ENCODE measurements at regions not wholly inside any gene's neighbourhood (a gene's known extent, or its start where the extent isn't known, plus 50 kb on each side); places are given as distances from the start of the nearest gene placed in this dataset.

GRCh38 chr4:129968778-129969177 is 872.8 kb downstream of the C4orf33 start:
- TF ChIP-seq MXI1 (conservative IDR thresholded peaks at IDR 0.05; ENCODE audit: poor library complexity, severe bottlenecking) (no peak), EZH2 (IDR thresholded peaks at IDR 0.05; ENCODE audit: borderline replicate concordance, insufficient read depth, low read length, poor library complexity, severe bottlenecking) (no peak), SMC3 (conservative IDR thresholded peaks at IDR 0.05; ENCODE audit: poor library complexity) (no peak), TAF1 (IDR thresholded peaks at IDR 0.05; ENCODE audit: low read depth) (no peak), RAD21 (conservative IDR thresholded peaks at IDR 0.05) (no peak), POLR2AphosphoS5 (IDR thresholded peaks at IDR 0.05) (no peak), CTCF (IDR thresholded peaks at IDR 0.05; ENCODE audit: poor library complexity, severe bottlenecking) (no peak), REST (IDR thresholded peaks at IDR 0.05; ENCODE audit: borderline replicate concordance) (no peak), EP300 (conservative IDR thresholded peaks at IDR 0.05; ENCODE audit: poor library complexity, severe bottlenecking) (no peak)
- H3K4me2 ChIP-seq (ENCODE audit: low read length), result no peak overlapping the region

GRCh38 chr4:129970801-129971200 is 874.8 kb downstream of the C4orf33 start:
- H3K9ac ChIP-seq (ENCODE audit: low read length), result no peak overlapping the region
- H2AFZ ChIP-seq (ENCODE audit: low read depth, low read length), result no peak overlapping the region
- H3K9me3 ChIP-seq (ENCODE audit: low read length), result no peaks in the 10 kb centered on the region
- no peak overlapping the region for H3K4me3 ChIP-seq (ENCODE audit: low read length)
- H3F3A ChIP-seq (ENCODE audit: insufficient read depth, low read length, poor library complexity, severe bottlenecking), result no peaks in the 10 kb centered on the region
- no peak for TF ChIP-seq EP300 (conservative IDR thresholded peaks at IDR 0.05; ENCODE audit: poor library complexity, severe bottlenecking)
- no peak for TF ChIP-seq TAF1 (IDR thresholded peaks at IDR 0.05; ENCODE audit: low read depth)
- TF ChIP-seq MXI1 (conservative IDR thresholded peaks at IDR 0.05; ENCODE audit: poor library complexity, severe bottlenecking), result no peak
- TF ChIP-seq RAD21 (conservative IDR thresholded peaks at IDR 0.05), result no peak
- TF ChIP-seq CTCF (IDR thresholded peaks at IDR 0.05; ENCODE audit: poor library complexity, severe bottlenecking), result no peak
- no peak for TF ChIP-seq POLR2AphosphoS5 (IDR thresholded peaks at IDR 0.05)
- TF ChIP-seq REST (IDR thresholded peaks at IDR 0.05; ENCODE audit: borderline replicate concordance), result no peak
- no peak for TF ChIP-seq SMC3 (conservative IDR thresholded peaks at IDR 0.05; ENCODE audit: poor library complexity)
- no peak for TF ChIP-seq EZH2 (IDR thresholded peaks at IDR 0.05; ENCODE audit: borderline replicate concordance, insufficient read depth, low read length, poor library complexity, severe bottlenecking)
- no peaks in the 10 kb centered on the region for H3K27me3 ChIP-seq (ENCODE audit: insufficient read depth, low read depth, low read length)
- H3K4me2 ChIP-seq (ENCODE audit: low read length), result no peak overlapping the region
- H3K9me2 ChIP-seq (ENCODE audit: insufficient read depth, low read length), result no peaks in the 10 kb centered on the region
- H3K36me3 ChIP-seq (ENCODE audit: insufficient read depth, low read length), result no peaks in the 10 kb centered on the region
- H3K27ac ChIP-seq (ENCODE audit: low read length), result no peak overlapping the region
- H4K20me1 ChIP-seq (ENCODE audit: insufficient read depth), result no peaks in the 10 kb centered on the region
- H3K79me2 ChIP-seq (replicated peaks; ENCODE audit: insufficient read depth, low read length), result no peaks in the 10 kb centered on the region

More at GRCh38 chr4:129968778-129969177, 872.8 kb downstream of the C4orf33 start:
- H3K9me2 ChIP-seq (ENCODE audit: insufficient read depth, low read length), result no peaks in the 10 kb centered on the region
- H3K4me3 ChIP-seq (ENCODE audit: low read length), result no peak overlapping the region
- no peaks in the 10 kb centered on the region for H3K27me3 ChIP-seq (ENCODE audit: insufficient read depth, low read depth, low read length)
- no peaks in the 10 kb centered on the region for H4K20me1 ChIP-seq (ENCODE audit: insufficient read depth)
- no peaks in the 10 kb centered on the region for H3F3A ChIP-seq (ENCODE audit: insufficient read depth, low read length, poor library complexity, severe bottlenecking)
- H3K36me3 ChIP-seq (ENCODE audit: insufficient read depth, low read length), result no peaks in the 10 kb centered on the region
- H2AFZ ChIP-seq (ENCODE audit: low read depth, low read length), result no peak overlapping the region
- H3K27ac ChIP-seq (ENCODE audit: low read length), result no peak overlapping the region
- no peaks in the 10 kb centered on the region for H3K79me2 ChIP-seq (replicated peaks; ENCODE audit: insufficient read depth, low read length)
- H3K9ac ChIP-seq (ENCODE audit: low read length), result no peak overlapping the region
- no peaks in the 10 kb centered on the region for H3K9me3 ChIP-seq (ENCODE audit: low read length)

Data from neural cell (in vitro differentiated cells).